AG04450 (cell line): ENCODE measurements at regions not wholly inside any gene's neighbourhood (a gene's known extent, or its start where the extent isn't known, plus 50 kb on each side); places are given as distances from the start of the nearest gene placed in this dataset.

ENCODE experiments used
- CTCF ChIA-PET: fragments of 300-600, 350-600 bp; formaldehyde crosslinking; extraction: SDS; loops from one replicate; lab custom pipeline; 2022; ENCODE audit warnings: antibody characterized with exemption, inconsistent platforms; lab: Charles Lee
- POLR2A ChIA-PET: fragments of 350-600 bp; formaldehyde crosslinking; extraction: SDS; loops from one replicate; lab custom pipeline; 2021; ENCODE audit warnings: antibody characterized with exemption, inconsistent platforms; lab: Yijun Ruan, JAX
- DNase-seq: peaks from one replicate; pipeline ENCODE4 v3.0.0-alpha.2; 2011; ENCODE audit warnings: low read depth, low spot score
- H3K27ac ChIP-seq: one replicate; pipeline ENCODE4 v1.5.1; 2012; ENCODE audit warnings: low read depth, low read length, control low read depth
- H3K27me3 ChIP-seq: one replicate; pipeline ENCODE4 v1.6.0; 2012; ENCODE audit warnings: low read length; ENCODE audit not compliant: control insufficient read depth, insufficient read depth
- H3K4me3 ChIP-seq: 2 replicates; pipeline ENCODE4 v1.5.1; 2011; ENCODE audit warnings: mild to moderate bottlenecking, low read depth, low read length, control low read depth
- H3K9me3 ChIP-seq: 2 replicates; pipeline ENCODE4 v1.5.1; 2012; ENCODE audit warnings: low read length; ENCODE audit not compliant: control insufficient read depth, insufficient read depth
- TF ChIP-seq, protein P1 (sequence below): IDR thresholded peaks from 2 replicates; pipeline ENCODE4 v1.5.1; 2011; ENCODE audit warnings: low read depth, low read length, control low read depth, inconsistent platforms

- no peak for DNase-seq
- ChIA-PET CTCF (no interaction called here), POLR2A (no interaction called here)
- H3K9me3 ChIP-seq = no peaks in the 10 kb centered on the region; the same call in 1 of the 2 replicates
- H3K4me3 ChIP-seq = no peak overlapping the region
- TF ChIP-seq, protein P1, sequence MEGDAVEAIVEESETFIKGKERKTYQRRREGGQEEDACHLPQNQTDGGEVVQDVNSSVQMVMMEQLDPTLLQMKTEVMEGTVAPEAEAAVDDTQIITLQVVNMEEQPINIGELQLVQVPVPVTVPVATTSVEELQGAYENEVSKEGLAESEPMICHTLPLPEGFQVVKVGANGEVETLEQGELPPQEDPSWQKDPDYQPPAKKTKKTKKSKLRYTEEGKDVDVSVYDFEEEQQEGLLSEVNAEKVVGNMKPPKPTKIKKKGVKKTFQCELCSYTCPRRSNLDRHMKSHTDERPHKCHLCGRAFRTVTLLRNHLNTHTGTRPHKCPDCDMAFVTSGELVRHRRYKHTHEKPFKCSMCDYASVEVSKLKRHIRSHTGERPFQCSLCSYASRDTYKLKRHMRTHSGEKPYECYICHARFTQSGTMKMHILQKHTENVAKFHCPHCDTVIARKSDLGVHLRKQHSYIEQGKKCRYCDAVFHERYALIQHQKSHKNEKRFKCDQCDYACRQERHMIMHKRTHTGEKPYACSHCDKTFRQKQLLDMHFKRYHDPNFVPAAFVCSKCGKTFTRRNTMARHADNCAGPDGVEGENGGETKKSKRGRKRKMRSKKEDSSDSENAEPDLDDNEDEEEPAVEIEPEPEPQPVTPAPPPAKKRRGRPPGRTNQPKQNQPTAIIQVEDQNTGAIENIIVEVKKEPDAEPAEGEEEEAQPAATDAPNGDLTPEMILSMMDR = no peak
- no peak overlapping the region for H3K27ac ChIP-seq
- no peaks in the 10 kb centered on the region for H3K27me3 ChIP-seq
Measured at GRCh38 chr14:101043891-101044290, 140.4 kb upstream of the RTL1 start.

GRCh38 chr14:101044741-101045140, 141.2 kb upstream of the RTL1 start:
- TF ChIP-seq, protein P1 = no peak

GRCh38 chr14:101045511-101045910, 142.0 kb upstream of the RTL1 start:
- ChIA-PET CTCF (no interaction called here), POLR2A (no interaction called here)
- Histone ChIP-seq H3K9me3 (peaks cover 6% of the 10 kb centered on the region; the same call in 1 of the 2 replicates), H3K27me3 (no peaks in the 10 kb centered on the region), H3K4me3 (no peak overlapping the region), H3K27ac (no peak overlapping the region)
- DNase-seq = no peak
- TF ChIP-seq, protein P1 = no peak

More at GRCh38 chr14:101044741-101045140, 141.2 kb upstream of the RTL1 start:
- no peak overlapping the region for H3K4me3 ChIP-seq
- no peak overlapping the region for H3K27ac ChIP-seq
- no peaks in the 10 kb centered on the region for H3K27me3 ChIP-seq
- ChIA-PET CTCF (no interaction called here), POLR2A (no interaction called here)
- DNase-seq = no peak
- peaks cover 4% of the 10 kb centered on the region; the same call in 1 of the 2 replicates for H3K9me3 ChIP-seq

GRCh38 chr14:101046071-101046470, 142.5 kb upstream of the RTL1 start:
- Histone ChIP-seq H3K27ac (no peak overlapping the region), H3K9me3 (peaks cover 11% of the 10 kb centered on the region; the same call in 1 of the 2 replicates), H3K4me3 (no peak overlapping the region), H3K27me3 (no peaks in the 10 kb centered on the region)
- DNase-seq = no peak
- POLR2A ChIA-PET = no interaction called here
- CTCF ChIA-PET = no interaction called here
- TF ChIP-seq, protein P1 = no peak

DNA sequence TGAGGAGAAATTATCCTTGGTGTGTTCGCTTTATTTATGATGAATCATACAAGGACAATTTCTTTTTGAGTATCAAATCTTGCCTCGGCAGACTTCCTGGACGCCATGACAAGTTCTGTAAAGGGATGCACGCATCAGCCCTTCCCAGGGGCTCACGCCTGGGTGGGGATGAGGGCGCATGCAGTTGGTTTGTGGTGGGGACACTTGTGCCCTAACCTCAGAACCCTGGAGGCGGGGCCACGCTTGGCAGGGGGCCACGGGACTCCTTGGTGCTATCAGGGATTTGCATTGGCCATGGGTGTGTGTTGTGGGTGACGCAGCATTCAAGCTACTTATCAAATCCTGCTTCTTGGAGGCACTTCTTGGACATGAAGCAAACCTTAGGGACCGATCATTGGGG, 143.8 kb upstream of the RTL1 start:
- no peak for DNase-seq
- POLR2A ChIA-PET = no interaction called here
- peaks cover 12% of the 10 kb centered on the region; the same call in 1 of the 2 replicates for H3K9me3 ChIP-seq
- H3K27me3 ChIP-seq = no peaks in the 10 kb centered on the region
- no peak overlapping the region for H3K4me3 ChIP-seq
- CTCF ChIA-PET = no interaction called here
- TF ChIP-seq, protein P1 = no peak
- H3K27ac ChIP-seq = no peak overlapping the region
